ENCODE measurements at regions not wholly inside any gene's neighbourhood (a gene's known extent, or its start where the extent isn't known, plus 50 kb on each side); places are given as distances from the start of the nearest gene placed in this dataset.
A peak's percentile ranks its signal among the peaks of the same experiment; 100 is the strongest.
"Not testable (repeated sequence)": the region's sequence is repeated elsewhere in the genome, so short reads cannot be mapped to it uniquely, and the experiment has no call there.

- no peak for DNase-seq
These were observed 305.5 kb downstream of the FAT4 start for GRCh38 chr4:125620066-125620860.

DNA sequence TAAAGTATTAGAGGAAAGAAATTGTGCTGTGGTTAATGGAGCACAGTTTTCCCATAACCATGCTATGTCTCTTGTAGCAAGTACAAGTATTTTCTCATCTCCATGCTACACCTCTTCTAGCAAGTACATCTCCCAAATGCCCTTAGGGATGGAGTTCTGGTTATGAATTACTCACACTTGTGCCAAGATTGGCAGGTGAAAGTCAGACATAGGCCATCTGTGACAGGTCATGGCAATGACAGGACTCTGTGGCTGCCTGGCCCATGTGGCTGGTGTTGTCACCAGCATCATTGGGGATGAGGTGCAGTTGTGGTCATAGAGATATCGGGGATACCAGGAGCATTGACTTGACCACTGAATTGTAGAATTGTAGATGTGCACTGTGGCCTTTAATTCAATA is 310.2 kb downstream of the FAT4 start:
- DNase-seq = no peak

GRCh38 chr4:125626946-125627345 is 312.2 kb downstream of the FAT4 start:
- no peak for DNase-seq

- no peak for DNase-seq
These were observed 324.4 kb downstream of the FAT4 start for GRCh38 chr4:125639182-125639621.

DNA sequence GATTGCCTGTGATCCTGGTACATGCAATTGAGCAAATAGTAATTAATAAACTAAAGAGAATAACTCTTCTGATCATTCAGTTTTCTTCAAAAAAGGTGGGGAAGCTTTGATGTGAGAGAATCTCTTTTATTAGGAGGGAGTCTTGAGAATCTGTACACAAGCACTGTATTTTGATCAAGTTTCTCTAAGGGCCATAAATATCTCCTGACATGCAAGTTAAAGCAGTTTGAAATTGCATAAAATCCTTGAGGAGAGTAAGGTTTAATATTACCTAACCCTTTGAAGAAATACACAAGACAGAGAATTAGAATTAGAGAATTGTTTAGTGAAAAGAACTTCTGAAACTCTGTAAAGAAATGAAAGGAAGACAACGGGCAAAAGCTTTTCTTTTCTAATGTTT is 326.9 kb downstream of the FAT4 start:
- DNase-seq = no peak

DNA sequence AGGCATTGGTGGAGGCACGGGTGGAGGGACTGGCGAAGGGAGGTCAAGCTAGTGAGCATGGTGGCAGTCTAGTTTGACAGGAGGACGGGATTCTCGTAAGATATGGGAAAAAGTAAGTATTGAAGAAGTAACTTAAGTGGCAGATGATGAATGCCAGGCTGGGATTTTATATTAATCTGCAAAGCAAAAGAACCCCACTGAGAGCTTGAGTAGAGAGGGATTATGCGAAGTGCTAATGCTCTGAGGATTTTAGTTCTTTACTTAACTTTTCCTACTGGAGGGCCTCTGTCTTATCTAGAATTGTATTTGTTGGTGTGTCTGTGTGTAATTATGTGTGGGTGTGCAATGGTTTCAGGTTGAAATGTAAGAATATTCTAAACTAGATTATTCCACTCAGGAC is 327.9 kb downstream of the FAT4 start:
- DNase-seq = no peak

DNA sequence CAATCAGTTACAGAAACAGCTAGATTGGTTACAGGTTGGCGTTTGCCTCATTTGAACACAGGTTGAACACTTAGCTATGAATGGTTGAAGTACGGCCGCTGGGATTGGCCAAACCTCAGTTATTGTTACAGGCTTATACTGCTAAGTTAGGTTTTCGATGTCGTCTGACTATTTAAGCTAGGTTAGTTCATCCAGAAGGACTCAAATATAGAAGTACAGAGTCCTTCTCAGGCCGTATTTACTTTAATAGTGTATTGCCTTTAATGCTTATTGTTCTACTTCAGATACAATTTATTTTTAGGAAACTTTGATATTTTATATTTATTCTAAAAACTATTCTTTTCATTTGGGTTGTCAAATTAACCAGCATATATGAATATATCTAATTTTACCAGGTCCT is 334.7 kb downstream of the FAT4 start:
- no peak for DNase-seq

DNA sequence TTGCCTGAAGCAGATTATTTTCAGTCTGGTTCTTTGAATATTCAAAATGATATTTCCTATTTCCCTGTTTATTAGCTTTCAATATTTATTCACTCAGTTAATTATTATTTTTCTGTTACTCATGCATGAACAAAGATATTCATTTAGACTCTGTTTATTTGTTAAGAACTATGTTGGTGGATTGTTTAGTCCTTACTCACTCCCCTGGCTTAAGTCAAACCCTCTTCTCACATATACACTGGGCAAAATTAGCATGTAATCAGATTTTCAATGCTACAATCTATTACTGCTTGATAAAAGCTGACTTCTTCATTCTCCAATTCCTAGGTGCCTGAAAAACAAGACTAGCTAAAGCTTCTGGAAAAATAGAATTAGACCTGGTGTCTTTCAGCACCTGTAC is 335.8 kb downstream of the FAT4 start:
- no peak for DNase-seq

DNA sequence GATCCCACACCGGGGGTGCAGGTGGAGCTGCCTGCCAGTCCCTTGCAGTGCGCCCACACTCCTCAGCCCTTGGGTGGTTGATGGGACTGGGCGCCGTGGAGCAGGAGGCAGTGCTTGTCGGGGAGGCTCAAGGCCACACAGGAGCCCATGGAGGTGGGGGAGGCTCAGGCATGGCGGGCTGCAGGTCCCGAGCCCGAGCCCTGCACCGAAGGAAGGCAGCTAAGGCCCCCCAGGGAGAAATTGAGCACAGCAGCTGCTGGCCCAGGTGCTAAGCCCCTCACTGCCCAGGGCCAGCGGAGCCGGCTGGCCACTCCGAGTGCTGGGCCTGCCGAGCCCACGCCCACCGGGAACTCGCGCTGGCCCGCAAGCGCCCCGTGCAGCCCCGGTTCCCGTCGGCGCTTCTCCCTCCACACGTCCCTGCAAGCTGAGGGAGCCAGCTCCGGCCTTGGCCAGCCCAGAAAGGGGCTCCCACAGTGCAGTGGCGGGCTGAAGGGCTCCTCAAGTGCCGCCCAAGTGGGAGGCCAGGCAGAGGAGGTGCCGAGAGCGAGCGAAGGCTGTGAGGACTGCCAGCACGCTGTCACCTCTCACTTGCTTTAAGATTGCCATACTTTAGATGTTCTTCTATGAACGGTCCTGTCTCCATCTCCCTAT is 337.1 kb downstream of the FAT4 start:
- not testable (repeated sequence) for DNase-seq

DNA sequence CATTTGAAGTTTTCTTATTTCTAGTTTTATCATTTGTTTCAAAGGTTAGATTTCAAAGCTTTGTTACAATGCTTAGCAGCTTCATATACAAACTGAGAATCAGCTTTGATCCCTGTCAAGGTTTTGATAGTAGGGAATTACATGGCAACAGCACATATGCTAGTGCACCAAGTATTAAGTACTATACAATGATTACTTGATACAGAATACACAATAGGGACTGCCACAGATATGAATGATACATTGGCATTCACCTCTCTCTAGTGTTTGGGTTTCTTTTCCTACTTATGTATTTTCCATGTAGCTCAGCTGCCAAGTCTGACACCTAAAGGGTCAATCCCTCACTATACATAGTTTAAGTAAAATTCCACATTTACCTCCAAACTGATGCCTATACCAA is 344.0 kb downstream of the FAT4 start:
- no peak for DNase-seq

DNA sequence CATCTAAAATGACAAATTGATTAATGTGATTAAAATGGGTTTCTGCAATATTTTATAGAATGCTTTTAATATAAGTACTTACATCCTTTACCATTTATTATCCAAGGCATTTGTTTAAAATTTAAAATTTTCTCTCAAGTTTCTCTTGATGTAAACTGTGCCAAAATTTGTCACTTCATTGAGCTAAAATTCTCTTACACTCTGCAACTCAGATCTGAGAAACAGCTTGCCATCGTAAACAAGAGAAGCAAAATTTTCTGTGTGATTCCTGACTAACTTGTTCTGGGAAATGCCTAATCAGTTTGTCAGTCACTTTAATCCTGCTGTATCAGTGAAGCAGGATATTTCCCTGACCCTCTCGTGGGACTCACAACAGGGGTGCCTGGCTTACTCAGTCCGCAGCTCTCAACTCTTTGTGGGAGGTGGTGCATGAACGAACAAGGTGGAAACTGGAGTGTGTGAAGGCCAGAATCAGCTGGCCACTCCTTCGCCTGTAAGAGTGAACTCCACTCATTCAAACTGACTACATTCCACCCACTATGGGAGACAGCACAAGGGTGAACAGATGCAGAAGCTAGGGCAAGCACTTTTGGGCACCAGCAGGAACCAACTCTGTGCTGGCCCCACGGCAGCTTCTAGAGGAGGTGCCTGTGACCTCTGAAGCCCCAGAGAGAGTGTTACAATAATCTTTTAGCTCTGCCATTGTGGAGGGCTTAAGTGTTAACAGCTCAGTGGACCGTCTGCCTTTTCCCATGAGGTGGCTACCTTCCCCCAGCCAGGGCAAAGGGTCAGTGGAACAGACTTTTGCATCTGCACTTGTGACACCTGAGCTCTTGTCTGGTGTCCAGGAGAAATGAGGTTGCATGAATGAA is 349.4 kb downstream of the FAT4 start:
- DNase-seq = no peak

DNA sequence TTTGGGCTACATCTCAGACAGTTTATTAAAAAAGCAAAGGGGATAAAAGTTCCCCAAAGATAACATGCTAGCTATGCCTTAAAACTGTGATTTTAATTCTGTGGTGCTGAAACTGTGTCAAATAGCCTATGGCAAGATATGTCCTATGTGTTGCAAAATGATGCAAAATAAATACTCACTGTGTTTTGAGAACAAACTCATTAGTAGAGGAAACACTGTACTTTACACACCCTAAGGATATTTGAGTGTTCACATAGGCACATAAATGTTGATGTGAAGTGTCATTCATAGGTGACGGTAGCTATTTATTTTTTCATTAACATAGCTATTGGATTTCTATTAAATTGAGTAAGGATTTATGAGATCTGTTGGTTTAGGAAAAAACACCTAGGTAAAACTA is 351.9 kb downstream of the FAT4 start:
- peak; percentile 7 to 59 for DNase-seq

DNA sequence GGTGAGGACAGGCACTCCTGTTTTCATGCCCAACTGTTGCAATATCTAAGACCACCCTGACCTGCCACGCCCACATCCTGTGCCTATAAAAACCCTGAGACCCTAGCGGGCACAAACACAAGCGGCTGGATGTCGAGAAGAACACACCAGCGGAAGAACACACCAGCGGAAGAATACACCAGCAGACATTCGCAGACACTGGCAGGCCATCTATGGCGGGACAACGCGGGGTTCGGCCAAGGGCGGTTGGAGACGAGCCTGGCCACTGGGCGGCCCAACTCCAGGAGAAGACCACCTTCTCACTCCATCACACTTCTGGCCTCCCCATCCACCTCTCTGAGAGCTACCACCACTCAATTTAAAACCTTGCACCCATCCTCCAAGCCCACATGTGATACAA is 361.4 kb downstream of the FAT4 start:
- no peak for DNase-seq

GRCh38 chr4:125676583-125676982 is 361.8 kb downstream of the FAT4 start:
- DNase-seq = no peak

DNA sequence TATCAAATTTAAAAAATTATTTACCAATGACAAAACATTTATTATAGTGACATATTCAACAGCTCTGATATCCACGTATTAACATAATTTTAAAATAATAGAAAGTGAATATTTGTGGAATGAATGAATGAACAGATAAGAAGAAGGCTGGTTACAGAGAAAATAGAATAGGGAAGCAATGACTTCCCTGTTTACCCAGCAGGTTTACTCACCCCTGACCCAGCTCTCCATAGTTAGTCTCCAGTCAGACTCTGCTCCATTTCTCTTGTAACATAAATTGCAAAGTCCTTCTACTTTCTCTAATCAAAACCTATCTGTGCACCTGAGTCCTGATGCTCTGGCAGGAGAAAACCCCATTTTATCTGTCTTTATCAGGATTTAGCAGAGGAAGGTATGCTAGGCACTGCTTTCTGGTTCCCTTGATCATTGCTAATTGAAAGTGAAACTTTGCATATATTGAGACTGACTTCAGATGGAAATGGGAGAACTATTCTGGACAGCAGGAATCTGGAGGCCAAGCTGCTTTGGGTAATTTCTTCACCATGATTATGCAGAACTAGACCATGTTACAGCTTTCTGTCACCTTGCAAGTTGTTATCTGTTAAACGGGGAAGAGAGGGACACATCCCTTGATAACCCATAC is 363.0 kb downstream of the FAT4 start:
- DNase-seq = no peak

DNA sequence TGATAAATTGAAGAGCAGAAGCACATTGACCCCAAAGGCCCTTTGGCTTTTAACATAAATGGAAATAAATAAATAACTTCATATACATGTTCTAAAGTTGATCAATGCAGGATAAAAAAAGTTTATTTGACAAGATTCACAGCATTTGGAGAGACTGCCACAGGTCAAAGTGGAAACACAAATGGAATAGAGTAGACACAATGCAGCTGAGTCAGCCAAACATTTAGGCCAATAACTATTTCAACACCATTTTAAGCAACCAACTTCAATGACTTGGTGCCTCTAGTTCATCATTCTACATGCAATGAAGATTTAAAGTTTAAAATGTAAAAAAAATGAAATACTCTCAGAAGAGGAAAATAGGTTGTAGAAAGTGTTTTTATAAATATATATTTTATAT is 365.2 kb downstream of the FAT4 start:
- DNase-seq = no peak

DNA sequence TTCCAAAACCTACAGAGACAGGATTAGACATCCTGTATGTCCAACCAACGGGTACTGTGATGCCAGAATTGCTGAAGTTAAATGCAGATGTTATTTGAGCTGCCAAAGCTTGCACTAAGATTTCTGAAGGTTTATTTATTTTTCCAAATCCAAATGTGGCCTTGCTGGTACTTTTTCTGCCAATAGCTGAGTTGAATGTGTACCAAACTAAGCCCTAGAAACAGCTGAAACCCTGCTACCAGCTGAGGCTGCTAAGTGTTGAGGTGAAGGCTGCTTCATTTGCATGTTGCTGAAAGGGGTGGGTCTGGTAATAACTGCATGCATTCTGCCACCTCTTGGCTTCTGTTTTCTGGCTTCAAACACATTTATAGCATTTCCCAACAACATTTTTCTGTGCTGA is 366.5 kb downstream of the FAT4 start:
- no peak for DNase-seq

GRCh38 chr4:125682730-125683129 is 368.0 kb downstream of the FAT4 start:
- no peak for DNase-seq

GRCh38 chr4:125688841-125689240 is 374.1 kb downstream of the FAT4 start:
- DNase-seq = no peak

- peak in 1 of 2 experiments; percentile 50 for DNase-seq
These were observed 375.1 kb downstream of the FAT4 start for GRCh38 chr4:125689805-125690204.

DNA sequence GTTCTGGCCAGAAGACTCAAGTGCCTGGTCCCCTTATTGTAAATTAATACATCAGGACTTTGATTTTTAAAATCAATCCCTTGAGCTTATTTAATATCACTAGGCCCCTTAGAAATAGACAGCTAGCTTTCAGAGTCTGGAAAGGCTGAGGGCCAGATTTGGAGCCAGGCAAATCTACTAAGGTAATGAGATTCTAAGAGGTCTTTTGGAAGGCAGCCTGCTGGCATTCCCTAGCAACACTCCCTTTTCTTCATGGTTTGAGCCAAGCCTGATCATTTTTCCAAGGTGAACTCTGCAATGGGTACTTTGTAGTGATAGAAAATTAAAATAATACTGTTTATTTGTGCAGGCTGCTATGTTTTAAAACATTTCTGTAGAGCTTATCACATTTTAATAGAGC is 378.5 kb downstream of the FAT4 start:
- DNase-seq = peak in 1 of 2 experiments; percentile 2

- no peak for DNase-seq
These were observed 387.7 kb downstream of the FAT4 start for GRCh38 chr4:125702406-125702805.

DNA sequence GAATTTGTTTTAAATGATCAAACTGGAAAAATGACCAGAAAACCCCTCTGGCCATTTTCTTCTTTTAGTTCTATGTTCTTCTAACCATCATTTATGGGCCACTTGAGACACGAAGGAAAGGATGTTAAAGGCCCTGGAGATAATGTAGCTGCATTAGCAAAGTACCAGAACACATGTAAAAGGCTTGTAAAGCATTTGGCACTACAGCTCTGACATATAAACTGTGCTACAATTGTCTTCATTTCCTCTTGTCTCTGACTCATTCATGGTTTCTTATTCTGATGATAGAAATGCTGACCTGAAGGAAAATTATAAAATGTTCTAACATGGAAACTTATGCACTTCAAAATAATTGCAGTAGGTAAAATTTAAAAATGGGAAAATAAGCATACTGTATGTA is 388.7 kb downstream of the FAT4 start:
- DNase-seq = no peak

Data from NCI-H2081 (cell line).